Right lobe of liver (tissue), 4 donors: ENCODE measurements at regions not wholly inside any gene's neighbourhood (a gene's known extent, or its start where the extent isn't known, plus 50 kb on each side); places are given as distances from the start of the nearest gene placed in this dataset.

Experiments used
- POLR2A ChIP-seq: fragments of 450-650 bp; IDR thresholded peaks from one replicate; pipeline ENCODE4 v1.6.1; 2017; ENCODE audit warnings: antibody characterized with exemption, mild to moderate bottlenecking
- TF ChIP-seq, protein P1 (sequence below), 4 donors: fragments of 200-600 bp in 3 of 4; fragments of 450-650 bp in 1 of 4; IDR thresholded peaks; one replicate each; pipeline versions ENCODE4 v1.5.1 to v1.8.0; 2016 to 2022; ENCODE audit warnings: antibody characterized with exemption in 4 of 4, mild to moderate bottlenecking in 2 of 4
- donor health status: DM: no; HTN: no; CAD: no.
- donor health status: DM: no; HTN: no; CAD: no.
- donor health status: DM: no; HTN: yes; CAD: no.

DNA sequence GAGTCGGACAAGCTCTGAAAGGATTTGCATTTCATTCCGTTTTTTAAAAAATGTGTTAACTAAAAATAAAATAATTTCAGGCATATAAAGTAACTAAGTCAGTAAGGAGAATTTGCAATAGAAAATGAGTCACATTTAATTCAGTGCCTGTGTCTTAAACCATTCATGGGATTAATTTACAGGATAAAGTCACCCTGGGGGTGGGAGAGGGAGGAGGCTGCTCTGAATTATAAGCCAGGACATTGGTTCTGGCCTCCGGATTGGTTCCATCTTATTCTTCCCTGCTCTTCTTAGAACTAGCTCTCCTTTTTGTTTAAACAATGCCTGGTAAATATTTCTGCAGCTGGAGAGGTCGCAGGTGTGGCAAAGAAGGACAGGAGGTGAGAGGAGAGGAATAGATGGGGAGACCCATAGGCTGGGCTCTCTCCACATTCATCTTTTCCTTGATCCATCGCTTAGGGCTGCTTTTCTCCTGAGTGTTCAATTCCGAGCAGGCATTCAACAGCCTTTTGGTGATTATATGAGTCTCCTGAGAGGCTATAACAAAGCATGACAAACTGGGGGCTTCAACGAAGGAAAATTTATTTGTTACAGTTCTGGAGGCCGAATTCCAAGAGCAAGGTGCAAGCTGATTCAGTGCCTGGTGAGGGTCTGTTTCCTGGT lies 319.2 kb downstream of the PHKB start:
- TF ChIP-seq POLR2A = no peak
- TF ChIP-seq, protein P1, sequence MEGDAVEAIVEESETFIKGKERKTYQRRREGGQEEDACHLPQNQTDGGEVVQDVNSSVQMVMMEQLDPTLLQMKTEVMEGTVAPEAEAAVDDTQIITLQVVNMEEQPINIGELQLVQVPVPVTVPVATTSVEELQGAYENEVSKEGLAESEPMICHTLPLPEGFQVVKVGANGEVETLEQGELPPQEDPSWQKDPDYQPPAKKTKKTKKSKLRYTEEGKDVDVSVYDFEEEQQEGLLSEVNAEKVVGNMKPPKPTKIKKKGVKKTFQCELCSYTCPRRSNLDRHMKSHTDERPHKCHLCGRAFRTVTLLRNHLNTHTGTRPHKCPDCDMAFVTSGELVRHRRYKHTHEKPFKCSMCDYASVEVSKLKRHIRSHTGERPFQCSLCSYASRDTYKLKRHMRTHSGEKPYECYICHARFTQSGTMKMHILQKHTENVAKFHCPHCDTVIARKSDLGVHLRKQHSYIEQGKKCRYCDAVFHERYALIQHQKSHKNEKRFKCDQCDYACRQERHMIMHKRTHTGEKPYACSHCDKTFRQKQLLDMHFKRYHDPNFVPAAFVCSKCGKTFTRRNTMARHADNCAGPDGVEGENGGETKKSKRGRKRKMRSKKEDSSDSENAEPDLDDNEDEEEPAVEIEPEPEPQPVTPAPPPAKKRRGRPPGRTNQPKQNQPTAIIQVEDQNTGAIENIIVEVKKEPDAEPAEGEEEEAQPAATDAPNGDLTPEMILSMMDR (IDR thresholded peaks at IDR 0.05) = no peak
